CD1c-positive myeloid dendritic cell (primary cell): ENCODE measurements at regions not wholly inside any gene's neighbourhood (a gene's known extent, or its start where the extent isn't known, plus 50 kb on each side); places are given as distances from the start of the nearest gene placed in this dataset.
"Not testable (repeated sequence)": the region's sequence is repeated elsewhere in the genome, so short reads cannot be mapped to it uniquely, and the experiment has no call there.

ENCODE experiments used
- DNase-seq: peaks from one replicate; pipeline ENCODE4 v3.0.0-alpha.2; 2016; ENCODE audit errors: extremely low spot score

DNA sequence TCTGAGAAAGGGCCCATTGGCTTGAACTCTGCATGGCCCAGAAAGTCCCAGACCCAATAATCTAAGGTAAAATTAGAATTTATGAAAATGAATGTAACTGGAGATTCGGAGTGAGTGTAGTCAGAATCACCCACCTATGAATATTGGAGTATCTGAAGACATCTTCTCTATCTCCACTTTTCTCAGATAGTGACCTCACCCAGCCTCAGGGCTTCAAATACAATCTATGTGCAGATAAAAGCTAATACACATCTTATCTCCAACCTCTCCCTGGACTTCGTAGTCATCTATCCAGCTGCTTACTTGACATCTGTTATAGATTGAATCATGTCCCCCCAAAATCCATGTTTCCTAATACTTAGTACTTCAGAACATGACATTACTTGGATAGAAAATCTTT is 263.2 kb downstream of the RAD51AP2 start:
- DNase-seq, result no peak

DNA sequence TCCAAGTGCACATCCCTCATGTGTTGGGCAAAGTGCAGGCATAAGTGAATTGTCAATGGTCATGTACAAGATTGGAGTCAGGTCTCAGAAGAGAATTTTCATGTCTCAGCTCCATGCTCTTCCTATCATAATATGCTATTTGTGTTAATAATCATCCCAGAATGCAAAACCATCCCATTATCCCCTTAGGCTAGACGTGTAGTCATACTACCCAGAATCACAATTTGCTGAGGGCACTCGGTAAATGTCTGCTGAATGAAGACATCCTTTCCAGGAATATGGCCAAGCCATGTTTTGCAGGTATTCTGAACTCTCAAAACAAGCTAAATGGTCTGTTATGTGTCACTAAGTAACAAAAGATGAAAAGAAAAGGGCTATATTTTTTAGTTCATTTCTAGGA is 263.8 kb downstream of the RAD51AP2 start:
- DNase-seq, result no peak

DNA sequence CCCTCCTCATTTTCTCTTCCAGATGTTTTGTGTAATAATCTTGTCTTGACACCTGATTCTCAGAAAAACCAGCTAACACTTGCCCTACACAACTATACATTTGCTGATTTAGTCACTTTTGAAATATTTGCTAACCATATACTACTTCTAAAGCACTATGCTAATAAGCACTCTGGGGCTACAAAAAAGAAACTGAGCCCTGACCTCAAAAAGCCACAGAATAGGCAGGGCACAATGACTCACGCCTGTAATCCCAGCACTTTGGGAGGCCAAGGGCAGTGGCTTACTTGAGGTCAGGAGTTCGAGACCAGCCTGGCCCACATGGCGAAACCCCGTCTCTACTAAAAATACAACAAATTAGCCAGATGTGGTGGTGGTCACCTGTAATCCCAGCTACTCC is 266.0 kb downstream of the RAD51AP2 start:
- DNase-seq, result no peak

DNA sequence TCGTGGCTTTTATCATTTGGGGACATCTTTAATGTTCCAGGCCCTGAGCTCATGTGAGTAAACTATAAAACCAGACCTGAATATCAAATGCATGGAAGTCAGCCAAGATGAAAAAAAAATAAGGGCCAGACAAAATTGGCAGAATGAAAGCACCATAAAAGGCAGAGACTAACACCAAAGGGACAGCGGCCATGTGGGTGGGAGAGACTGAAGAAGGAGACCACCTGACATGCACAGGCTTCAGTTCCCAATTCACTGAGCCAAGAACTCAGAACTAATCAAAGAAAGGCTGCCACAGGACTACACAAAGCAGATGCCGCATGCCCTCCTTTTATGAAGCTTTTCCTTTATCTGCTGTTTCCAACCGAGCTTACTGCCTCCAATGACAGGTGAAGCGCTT is 267.1 kb downstream of the RAD51AP2 start:
- no peak for DNase-seq

DNA sequence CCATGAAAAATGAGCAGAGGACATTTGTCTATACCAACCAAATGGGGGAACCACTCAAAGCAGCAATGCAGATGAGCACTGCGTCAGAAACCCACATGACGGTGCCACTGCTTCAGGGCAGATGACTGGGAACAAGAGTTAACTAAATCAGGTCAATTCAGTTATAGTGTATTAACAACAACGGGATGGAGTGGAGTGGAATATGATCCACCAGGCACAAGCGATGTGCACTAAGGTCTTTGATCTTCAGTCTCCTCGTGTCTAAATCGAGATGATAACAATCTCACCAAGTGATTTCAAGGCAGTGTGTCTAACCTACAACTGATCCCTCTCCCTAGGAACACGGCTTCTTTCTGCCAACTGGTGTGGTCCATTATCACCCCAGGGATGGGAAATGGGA is 269.0 kb downstream of the RAD51AP2 start:
- no peak for DNase-seq

DNA sequence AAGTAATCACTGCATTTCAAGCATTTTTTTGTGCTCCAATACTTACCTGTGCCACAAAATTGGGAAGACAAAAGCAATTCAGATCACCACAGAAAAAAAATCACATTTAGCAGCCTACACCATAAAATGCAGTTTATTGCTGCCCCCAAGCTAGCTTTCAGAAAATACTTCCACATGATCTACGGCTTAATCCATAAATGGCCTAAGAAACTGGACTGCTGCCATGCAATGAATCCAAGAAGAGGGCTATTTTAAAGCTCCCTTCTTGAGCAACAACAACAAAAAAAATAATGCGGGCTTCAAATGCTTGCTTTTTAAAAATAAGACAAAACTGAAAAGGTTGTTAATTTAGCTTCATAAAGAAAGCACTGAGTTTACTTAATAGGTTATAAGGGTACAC is 272.3 kb downstream of the RAD51AP2 start:
- DNase-seq, result no peak

DNA sequence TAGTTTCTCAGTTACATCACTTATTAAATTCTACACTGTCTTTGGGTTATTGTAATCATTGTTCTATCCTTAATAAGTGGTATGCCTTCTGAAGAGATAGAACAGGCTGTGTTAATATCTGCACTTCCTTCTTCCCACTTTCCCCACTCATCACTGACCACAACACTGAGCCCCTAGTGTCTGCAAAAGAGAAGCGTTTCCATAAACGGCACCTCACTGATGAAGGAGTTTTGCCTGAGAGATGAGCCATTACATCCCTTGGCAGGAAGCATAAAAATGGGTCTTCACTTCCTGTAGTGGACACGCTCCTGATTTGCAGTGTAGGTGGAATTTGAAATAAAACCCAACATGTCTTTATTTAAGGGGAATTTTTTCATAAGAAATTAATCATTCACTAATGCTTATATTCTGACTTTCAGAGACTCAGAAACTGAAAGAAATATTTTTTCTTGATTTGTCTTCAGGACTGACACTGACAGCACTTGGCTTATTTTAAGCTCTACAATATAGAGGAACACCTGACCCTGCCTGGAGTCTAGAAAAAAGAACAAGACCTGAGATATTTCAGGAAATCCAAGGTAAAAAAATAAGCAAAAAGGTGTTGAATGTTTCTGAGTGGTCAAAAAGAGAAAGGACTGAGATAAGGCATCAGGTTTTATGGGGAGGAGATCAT is 275.3 kb downstream of the RAD51AP2 start:
- no peak for DNase-seq

DNA sequence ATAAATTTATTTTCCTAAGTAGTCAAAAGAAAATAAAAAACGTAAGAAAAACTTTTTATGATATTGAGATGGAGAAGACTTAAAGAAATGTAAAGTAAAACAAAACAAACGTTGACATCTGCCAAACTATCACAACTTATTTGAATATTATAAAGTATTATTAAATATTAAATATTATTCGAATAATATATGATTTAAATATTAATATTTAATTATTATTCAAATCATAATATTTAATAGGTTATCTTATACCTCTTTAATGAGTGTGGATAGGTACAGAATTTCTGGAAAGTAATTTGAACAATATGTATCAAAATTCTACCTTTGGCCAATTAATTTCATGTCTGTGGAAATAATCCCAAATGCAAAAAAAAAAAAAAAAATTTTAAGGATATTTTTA is 278.7 kb downstream of the RAD51AP2 start:
- no peak for DNase-seq

DNA sequence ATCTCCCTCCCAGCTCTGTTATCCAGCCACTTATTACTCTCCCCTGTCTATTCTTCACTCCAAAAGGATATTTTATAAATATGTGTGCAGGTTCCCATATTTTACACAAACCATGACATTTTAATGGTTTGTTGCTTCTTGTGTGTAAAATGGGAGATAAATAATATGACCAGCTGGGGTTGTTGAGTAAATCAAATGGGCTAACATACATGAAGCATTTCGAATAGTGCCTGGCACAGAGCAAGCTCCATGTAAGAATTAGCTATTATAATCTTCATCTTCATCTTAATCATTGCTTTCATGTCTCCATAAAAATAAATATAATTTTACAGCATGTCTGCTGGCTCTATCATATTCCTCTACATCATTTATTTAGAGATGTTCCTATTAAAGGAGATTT is 283.1 kb downstream of the RAD51AP2 start:
- DNase-seq, result no peak

DNA sequence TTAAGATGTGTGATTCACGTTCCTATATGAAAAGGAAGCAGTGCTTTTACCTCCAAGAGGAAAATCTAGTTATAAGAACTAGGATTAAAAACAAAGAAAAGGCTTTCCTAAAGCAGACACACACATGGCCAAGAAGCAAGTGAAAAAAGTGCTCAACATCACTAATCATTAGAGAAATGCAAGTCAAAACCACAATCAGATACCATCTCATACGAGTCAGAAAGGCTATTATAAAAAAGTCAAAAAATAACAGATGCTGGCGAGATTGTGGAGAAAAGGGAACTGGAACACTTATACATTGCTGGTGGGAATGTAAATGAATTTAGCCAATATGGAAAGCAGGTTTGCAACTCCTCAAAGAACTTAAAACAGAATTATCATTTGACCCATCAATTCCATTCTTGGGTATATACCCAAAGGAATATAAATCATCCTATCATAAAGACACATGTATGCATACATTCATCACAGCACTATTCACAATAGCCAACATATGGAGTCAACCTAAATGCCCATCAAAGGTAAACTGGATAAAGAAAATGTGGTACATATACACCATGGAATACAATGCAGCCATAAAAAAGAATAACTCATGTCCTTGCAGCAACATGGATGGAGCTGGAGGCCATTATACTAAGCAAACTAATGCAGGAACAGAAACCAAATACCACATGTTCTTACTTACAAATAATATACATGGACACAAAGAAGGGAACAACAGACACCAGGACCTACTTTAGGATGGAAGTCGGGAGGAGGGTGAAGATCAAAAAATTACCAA is 285.3 kb downstream of the RAD51AP2 start:
- DNase-seq, result no peak

DNA sequence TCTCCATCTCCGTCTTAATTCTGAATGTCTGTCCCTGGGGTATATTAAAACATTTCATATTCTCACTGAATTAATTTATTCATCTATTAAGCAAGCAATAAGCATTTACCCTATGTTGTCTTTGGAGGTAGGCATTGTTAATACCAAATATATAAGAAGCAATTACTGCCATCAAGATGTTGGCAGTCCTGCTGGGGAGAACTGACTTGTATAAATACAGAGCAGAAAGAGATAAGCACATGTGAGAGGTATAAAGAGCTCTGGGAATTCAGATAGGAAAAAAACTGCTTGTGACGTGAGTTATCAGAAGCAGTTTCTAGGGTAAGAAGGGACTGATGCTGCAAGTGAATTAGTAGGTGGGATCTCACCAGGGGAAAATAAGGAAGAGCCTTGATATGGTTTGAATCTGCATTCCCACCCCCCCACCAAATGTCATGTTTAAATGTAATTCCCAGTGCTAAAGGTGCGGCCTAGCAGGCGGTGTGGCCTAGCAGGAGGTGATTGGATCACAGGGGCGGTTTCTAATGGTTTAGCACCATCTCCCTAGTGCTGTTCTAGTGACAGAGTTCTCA is 286.8 kb downstream of the RAD51AP2 start:
- DNase-seq, result no peak

DNA sequence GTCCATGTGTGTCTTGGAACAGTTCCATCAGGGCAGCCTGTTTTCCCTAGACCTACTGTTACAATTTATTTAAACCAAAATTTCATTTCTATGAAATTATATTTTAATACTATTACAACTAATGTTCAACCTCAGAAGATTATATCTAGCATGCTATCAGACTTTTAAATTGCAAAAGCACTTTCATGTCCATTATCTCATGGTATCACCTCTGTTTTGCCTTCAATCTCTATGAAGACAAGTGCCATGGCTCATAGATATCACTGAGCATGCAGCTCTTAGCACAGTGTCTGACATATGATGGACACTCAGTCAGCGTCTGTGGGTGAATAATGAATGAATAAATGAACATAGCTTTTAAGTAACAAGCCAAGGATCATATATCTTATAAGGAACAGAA is 288.8 kb downstream of the RAD51AP2 start:
- DNase-seq, result no peak

DNA sequence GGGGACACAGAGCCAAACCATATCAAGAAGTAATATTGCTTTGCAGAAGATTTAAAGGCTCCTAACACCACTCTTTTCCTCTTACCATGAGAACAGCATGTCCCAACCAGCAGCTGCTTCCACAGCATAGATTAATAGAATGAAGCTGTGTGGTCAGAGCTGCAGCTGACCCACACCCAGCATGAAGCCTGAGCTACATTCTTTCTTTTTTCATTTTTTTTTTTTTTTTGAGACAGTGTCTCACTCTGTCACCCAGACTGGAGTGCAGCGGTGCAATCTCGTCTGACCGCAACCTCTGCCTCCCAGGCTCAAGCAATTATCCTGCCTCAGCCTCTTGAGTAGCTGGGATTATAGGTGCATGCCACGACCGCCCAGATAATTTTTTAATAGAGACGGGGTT is 289.8 kb downstream of the RAD51AP2 start:
- DNase-seq, result no peak

DNA sequence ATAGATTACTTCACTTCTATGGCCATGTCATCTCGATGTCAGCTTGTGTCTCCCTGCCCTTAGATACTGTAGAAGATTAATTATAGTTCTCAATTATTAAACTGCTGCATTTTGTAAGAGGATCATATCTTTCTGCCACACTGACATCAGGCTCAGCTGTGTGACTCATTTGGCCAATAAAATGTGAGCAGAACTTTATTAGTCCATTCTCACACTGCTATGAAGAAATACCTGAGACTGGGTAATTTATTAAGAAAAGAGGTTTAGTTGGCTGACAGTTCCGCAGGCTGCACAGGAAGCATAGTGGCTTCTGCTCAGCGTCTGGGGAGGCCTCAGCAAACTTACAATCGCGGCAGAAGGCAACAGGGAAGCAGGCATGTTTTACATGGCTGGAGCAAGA is 290.4 kb downstream of the RAD51AP2 start:
- no peak for DNase-seq

DNA sequence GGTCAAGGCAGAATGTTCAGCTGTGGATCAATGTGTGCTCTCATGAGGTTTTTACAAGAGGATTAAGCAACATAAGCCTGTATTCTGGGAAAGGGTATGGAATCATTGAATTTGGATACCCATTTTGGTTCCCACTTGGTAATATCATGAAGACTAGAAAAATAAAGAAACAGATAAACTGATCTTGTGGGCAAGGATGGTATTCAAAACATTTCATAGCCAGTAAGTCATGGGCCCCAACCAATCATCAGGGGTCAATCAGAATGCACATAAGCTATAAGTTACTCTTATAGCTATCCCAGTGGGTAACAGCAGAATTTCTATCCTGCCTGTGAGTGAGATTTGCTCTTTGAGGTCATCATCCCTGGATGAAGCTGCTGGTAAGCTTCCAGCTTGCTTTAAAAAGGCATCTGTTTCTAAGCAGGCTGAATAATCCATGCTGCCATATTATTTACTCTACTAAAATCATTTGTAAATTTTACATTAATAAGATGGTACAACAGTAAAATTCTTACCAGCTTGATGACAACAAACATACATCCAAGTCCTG is 291.2 kb downstream of the RAD51AP2 start:
- no peak for DNase-seq

DNA sequence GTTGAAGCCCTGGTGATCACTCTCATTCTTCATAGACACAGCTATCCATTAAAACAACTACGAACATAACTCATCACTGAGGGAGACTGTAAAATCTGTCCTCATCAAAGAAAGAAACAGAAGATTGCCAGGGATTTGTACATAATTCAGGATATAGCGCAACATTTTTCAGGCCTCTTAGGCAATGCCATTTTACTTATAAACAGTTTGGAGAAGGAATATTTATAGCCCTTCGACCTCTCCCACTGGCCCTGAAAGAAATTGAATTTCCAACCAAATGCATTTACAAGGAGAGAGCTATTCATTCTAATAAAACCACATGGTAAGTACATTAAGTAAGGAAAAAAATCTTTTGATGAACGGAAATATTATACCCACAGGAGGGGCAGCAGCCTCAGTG is 295.0 kb downstream of the RAD51AP2 start:
- DNase-seq, result no peak

DNA sequence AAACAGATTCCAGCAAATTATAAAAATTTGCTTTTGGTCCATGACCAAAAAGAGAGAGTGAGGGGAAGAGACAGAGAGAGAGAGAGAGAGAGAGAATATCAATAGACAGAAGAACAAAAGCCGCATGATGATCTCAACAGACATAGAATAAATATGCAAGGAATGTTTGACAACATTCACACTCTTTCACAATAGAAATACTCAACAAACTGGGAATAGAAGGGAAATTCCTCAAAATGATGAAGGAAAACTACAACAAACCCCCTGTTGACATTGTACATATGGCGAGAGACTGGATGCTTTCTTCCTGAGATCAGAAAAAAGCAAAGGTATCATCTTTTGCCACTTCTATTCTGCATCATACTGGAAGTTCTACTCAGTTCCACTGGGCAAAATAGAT is 309.7 kb downstream of the RAD51AP2 start:
- no peak for DNase-seq

DNA sequence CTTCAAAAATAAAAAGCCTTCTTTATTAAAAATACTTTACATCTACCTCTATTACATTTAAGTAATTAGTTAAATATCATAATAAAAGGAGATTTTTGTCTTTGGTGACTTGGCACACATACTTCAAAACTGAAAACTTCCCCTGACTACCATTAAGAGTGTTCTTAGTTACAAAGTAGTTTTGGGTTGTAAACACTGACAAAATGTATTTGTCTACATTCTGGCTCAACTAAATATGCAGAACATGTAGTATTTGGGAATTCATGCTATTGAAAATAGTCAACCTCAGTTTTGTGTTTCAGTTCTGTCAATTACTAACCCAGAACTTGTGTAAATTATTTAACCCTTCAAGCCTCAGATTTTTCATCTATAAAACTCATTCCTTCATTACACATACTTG is 311.5 kb downstream of the RAD51AP2 start:
- DNase-seq, result no peak

DNA sequence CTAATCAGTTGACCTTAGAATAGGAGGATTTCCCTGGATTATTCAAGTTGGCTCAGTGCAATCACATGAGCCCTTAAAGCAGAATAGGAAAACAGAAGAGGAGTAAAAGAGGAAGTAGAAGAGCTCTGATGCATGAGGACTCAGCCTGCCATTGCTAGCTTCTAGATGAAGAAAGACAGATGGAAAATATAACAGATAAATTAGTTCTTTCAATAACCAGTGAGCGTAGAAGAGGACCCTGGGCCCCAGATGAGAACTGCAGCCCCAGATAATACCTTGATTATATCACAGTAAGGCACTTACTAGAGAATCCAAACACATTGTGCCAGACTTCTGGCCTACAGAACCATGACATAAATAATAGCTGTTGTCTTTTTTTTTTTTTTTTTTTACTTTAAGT is 314.0 kb downstream of the RAD51AP2 start:
- not testable (repeated sequence) for DNase-seq

DNA sequence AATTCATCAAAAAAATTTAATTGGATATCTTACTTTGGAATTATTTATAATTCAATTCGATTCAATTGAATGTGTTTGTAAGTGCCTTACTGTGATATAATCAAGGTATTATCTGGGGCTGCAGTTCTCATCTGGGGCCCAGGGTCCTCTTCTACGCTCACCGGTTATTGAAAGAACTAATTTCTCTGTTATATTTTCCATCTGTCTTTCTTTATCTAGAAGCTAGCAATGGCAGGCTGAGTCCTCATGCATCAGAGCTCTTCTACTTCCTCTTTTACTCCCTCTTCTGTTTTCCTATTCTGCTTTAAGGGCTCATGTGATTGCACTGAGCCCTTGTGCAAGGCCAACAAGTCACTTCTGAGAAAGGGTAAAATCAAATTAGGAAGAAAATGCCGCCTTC is 315.6 kb downstream of the RAD51AP2 start:
- peak; percentile 45 for DNase-seq

DNA sequence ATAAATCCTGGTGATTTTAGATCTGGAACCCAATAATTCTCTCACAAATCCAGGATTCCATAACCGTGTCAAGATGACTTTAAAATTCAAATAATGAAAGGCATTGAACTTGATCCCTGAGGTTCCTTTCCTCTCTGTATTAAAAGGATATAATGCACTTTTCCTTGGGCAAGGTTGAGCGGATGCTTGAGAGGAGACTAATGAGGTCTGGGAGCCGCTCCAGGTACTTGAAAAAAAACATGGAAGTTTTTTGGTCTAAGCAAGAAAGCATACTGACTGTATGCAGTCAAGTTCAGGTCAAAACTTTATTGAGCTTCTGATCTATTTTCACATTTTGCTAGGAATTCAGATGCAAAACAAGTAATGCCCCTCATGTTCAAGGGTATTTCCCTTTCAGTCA is 318.5 kb downstream of the RAD51AP2 start:
- DNase-seq, result no peak

DNA sequence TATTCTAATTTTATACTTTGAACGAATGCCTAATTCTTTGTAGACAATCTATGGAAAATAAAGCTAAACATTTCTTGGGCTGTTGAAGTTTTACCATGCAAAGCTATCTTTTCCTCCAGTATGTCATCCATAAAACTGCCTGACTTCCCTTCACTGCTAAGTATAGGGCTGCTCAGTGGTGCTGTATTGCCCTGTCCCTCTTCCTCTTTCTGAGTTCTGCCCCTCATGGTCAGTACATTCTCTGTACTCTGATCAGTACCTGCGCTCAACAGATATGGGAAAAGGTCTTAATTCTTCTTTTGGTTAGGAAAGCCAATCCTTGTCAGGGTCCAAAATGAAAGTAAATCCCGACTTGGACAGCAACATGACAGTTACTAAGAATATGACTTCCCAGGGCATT is 321.9 kb downstream of the RAD51AP2 start:
- DNase-seq, result no peak

DNA sequence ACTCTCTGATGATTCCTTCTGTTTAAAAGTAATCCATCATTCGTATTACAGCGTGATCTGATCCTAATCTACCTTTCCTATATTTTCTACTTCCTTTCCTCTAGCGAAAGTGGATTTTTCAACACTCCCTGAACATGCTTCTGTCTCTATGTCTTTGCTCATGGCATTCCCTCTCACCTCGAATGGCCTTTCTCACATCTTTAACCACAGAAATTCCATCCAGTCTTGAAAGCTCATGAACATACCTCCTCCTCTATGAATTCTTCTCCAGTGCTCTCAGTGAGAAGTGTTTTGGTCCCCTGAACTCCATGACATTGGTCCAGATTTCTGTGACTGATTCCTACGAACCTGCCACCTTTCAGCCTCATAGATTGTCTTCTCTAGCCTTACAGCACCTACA is 323.2 kb downstream of the RAD51AP2 start:
- no peak for DNase-seq
